Dedifferentiated amniotic fluid mesenchymal stem cell (primary cell): ENCODE measurements at regions not wholly inside any gene's neighbourhood (a gene's known extent, or its start where the extent isn't known, plus 50 kb on each side); places are given as distances from the start of the nearest gene placed in this dataset.
"Not testable (repeated sequence)": the region's sequence is repeated elsewhere in the genome, so short reads cannot be mapped to it uniquely, and the experiment has no call there.

Experiments used
- DNase-seq: peaks from one replicate; pipeline ENCODE4 v3.0.0-alpha.2; 2016; ENCODE audit errors: extremely low spot score

DNA sequence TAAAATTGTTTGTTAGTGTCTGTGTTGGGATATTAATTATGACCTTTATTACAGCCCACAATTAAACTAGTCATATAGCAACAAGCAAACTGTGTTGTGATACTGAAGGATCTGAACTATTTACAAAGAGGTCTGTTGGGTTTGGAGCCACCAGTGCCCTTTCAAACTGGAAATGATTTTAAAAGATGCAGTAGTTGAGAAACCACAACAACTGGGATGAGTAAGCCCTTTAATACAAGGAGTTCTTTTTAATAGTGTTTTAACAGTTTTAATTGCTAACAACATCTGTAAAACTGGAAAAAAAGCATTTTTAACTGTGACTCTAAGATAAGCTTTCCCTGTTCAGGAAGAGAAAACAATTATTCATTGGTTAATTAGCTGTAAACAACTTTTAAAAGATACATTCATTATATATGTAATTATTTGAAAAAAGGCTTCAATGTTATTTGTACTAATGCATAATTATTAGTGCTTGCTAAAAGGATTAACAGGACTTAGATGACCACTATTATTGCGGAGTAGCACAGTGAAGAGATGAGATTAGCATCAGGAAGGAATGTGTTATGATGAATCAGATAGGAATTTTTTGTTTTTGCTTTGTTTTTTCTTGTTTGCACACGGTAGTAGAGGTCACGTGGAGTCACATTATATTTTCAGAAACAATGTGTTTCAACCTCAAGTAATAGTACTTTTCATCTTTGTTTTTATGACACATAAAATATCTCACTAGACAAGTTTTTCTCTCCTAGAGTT is 392.7 kb upstream of the FANCL start:
- no peak for DNase-seq

DNA sequence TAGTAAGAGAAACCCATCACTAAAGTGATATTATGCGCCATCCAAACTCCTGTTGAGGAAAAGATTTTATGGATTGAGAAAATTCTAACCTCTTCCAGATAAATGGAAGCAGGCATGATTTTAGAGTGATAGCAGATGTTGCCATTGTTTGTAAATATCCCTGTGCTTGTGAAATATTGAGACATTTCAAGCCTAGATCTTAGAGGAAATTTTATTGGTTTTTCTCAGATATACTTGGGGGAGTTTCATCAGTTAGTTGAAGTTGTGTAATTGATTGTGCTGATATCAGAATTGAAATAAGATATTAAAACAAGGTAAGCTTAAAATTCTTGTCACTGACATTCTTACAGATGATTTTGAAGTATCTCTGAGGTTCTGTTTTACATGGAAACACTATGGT is 390.9 kb upstream of the FANCL start:
- DNase-seq, result no peak

DNA sequence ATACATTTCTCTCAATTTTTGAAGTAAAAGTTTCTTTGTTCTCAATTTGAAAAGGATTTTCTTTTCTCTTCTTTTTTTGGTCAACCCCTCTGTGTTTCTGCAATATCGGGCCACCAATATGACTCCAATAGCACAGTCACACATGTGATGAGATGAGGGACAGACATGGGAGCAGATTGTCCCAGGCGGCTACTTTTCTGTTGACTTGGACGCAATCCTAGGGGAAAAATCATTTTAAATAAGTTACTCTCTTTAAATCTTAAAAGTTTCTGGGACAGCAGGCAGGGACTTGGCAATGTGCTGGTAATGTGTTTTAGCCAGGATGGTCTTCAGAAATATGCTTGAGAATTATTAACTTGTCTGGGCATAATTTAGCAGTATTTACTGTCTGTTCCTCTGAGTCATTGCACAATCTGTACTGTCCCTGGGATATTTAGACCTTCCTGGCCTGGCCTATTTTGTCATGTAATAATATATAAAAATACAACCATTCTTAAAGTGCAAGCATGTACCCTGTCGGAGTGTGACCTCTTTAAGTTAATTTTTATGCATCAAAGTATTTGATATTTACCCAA is 388.5 kb upstream of the FANCL start:
- DNase-seq, result no peak

DNA sequence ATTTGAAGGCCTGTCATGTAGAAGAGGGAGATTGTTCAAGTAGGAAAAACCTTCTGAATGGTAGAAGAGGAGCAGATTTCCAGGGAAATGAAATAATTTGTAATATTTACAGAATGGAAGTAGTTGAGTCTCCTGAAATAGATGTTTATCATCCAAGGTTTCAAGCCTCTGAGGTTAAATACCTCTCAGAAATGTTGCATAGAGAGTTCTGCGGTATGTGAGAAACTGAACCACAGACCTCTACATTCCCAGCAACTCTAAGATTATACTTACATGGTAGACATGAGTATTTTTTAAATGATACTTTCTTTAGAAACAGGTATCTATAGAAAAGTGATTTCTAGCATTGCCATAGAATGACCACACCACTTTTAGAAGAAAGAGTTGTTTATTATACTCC is 379.8 kb upstream of the FANCL start:
- no peak for DNase-seq

DNA sequence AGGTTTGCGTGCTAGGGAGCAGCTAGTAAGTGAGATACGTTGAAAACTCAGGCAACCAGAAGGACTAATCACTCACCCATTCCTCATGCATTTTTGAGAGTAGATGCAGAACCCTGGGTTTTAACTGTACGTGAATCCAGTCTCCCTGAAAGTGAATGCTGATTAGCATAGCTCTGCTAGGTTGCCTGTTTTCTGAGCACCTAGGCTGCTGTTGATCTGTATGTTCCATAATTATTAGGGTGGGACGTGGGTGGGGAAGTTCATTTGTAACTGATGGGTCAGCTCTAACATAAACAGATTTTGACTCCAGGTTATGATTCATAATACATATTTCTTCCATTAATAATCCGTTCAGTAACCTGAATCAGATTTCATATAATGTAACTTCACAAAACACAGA is 379.0 kb upstream of the FANCL start:
- DNase-seq, result no peak

- no peak for DNase-seq
These were observed 375.8 kb upstream of the FANCL start for GRCh38 chr2:58616961-58617360.

- no peak for DNase-seq
These were observed 373.1 kb upstream of the FANCL start for GRCh38 chr2:58614219-58614618.

DNA sequence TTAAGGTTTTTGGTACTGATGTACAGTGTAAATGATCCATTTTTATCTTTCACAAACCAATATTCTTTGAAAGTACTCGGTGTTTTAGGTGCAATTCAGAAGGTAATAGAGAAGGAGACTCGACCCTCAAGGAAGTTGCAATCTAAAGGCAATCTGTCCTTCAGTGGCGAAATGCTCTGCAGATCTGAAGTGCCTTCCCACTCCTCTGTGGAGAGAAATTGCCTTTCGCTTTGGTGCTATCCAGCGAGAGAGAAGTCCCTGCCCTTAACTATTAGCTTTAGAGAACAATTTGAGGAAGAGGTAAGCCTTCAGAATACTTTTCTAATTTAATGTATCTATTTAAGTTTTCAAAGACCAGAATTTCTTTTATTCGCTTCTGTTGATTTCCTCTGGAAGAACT is 371.8 kb upstream of the FANCL start:
- no peak for DNase-seq

- DNase-seq, result no peak
These were observed 368.2 kb upstream of the FANCL start for GRCh38 chr2:58609326-58609725.

- no peak for DNase-seq
These were observed 367.0 kb upstream of the FANCL start for GRCh38 chr2:58608146-58608545.

- DNase-seq, result no peak
These were observed 366.3 kb upstream of the FANCL start for GRCh38 chr2:58607448-58607847.

DNA sequence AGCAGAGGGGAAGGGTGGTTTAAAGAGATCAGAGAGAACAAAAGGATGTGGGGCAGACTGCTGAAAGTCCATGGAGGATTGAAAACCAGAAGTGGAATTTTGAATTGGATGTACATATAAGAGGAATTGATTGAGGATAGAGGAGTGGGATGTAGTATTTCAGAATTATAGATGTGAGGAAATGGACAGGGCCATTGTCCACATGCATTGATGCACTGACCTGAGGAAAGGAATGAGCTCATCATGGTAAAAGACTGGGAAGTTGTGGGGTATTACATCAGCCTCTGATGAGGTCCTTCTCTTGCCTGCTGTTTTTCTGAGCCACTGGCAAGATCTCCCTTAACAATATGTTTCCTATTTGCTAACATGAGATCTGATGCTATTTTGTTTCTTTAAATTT is 365.7 kb upstream of the FANCL start:
- no peak for DNase-seq

DNA sequence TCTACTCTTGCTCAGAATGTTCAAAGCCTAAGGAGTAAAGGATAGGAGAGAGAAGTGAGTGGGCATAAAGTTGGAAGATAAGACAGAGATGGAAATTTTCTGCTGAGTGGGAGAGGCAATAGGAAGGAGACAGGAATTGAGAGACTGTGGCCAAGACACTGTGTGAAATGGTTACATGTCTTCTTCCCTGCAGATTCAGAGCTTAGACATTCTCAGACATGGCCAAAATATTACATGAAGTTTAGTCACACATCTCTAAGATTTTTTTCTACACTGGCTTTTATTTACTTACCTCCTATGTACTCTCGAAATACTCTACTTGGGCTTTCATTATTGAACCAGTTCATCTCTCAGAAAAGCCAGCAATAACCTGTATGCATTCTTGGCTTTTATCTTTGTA is 363.0 kb upstream of the FANCL start:
- DNase-seq, result no peak

GRCh38 chr2:58601017-58601416 is 359.9 kb upstream of the FANCL start:
- DNase-seq, result no peak

- DNase-seq, result no peak
These were observed 357.0 kb upstream of the FANCL start for GRCh38 chr2:58598171-58598570.

DNA sequence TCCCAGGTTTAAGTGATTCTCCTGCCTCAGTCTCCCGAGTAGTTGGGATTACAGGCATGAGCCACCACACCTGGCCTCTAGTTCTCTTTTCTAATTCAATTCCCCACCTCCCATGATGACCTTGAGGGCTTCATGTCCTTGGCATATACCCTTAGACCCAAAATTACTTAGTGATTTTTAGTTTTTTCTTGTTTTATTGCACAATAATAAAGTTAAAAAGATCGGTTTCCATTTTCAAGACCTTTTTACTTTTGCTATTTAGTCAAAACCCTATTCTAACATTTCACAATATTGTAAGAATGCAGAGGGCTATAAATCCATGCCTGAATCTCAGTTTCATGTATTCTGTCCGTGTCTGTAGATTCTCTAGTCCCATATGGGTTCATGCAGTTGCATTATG is 354.6 kb upstream of the FANCL start:
- no peak for DNase-seq

- DNase-seq, result no peak
These were observed 353.6 kb upstream of the FANCL start for GRCh38 chr2:58594762-58595161.

- DNase-seq, result no peak
These were observed 353.1 kb upstream of the FANCL start for GRCh38 chr2:58594175-58594574.

- not testable (repeated sequence) for DNase-seq
These were observed 345.1 kb upstream of the FANCL start for GRCh38 chr2:58586178-58586577.

- DNase-seq, result no peak
These were observed 344.1 kb upstream of the FANCL start for GRCh38 chr2:58585233-58585632.

DNA sequence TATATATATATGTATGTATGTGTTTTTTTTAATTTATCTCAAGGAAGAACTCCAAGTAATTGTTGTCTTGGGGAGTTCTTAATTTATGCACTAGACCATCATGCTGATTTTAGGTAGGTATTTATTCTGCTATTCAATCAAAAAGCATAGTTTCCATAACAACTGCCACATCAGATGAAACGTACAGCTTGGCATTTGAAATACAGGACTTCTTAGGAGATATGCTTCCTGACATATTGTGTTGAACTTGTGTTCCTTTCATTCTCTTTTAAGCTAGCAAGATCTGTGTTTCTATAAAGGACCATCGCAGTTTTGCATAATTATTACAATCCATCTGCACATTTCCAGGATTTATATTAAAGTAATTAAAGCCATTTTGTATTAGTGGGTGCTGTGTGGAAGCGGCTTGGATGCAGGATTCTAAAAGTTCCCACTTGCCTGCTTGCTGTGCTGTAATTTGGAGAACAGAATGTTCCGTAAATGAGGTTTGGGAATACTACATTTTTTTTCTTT is 343.5 kb upstream of the FANCL start:
- DNase-seq, result no peak

DNA sequence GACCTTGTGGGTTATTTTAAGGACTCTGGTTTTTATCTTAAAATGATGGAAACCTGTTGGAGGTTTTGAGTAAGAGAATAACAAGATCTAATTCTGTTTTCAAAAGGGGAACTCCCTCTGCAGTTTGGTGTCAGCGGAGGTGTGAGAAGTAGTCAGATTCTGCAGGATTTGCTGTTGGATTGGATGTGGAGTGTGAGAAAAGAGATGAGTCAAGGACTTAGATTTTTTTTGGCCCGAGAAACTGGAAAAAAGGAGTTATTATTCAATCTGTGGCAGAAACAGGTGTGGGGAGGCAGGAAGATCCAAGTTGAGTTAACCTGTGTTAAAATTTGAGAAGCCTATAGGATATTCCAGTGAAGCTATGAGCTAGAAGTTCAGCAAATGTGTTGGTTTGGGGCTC is 337.2 kb upstream of the FANCL start:
- no peak for DNase-seq

DNA sequence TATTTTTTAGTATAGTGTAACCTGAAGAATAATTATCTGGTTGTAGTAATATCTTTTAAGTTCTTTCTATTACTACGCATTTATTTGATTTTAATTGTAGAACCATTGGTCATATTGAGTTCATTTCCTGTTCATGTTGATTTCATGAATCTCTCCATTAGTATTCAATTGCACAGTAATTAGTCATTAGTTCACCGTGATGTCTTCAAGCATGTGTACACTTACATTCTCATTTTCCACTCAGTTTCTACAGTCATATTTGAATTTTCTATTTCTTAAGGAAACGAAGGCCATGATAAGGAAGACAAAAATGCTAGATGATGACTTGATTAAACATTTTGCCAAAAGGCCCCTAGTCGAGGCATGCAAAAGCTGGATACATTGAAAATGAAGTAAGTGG is 333.7 kb upstream of the FANCL start:
- no peak for DNase-seq

- DNase-seq, result no peak
These were observed 331.6 kb upstream of the FANCL start for GRCh38 chr2:58572731-58573130.
